Stromal cell of bone marrow (primary cell): ENCODE measurements at regions not wholly inside any gene's neighbourhood (a gene's known extent, or its start where the extent isn't known, plus 50 kb on each side); places are given as distances from the start of the nearest gene placed in this dataset.

Source experiments
- DNase-seq: peaks from one replicate; pipeline ENCODE4 v3.0.0-alpha.2; 2012; ENCODE audit warnings: low read depth

DNA sequence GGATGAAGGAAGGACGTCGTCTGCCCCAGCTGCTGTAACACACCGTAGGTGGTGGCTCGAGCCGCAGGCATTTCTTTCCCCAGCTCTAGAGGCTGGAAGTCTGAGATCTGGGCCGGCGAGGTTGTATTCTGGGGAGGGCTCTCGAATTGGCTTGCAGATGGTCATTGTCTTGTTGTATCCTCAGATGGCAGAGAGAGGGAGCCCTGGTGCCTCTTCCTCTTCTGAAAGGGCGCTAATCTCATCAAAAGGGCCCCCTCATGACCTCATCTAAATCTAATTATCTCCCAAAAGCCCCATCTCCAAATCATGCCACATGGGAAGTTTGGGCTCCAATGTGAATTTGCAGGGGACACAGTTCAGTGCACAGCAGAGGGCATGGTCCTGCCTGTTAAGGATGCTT lies 109.0 kb downstream of the SIK1 start:
- no peak for DNase-seq

DNA sequence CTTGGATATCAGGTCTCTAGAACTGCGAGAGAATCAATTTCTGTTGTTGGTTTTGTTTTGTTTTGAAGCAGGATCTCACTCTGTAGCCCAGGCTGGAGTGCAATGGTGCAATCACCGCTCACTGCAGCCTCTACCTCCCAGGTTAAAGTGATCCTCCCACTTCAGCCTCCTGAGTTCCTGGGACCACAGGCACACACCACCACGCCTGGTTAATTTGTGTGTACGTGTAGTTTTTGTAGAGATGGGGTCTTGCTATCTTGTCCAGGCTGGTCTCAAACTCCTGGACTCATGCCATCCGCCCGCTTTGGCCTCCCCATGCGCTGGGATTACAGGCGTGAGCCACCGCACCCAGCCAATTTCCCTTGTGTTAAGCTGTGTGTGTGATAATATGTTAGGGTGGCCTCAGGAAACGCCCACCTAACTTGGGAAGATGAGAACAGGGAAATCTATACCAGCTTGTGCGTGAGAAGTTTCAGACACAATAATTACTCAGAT lies 109.6 kb downstream of the SIK1 start:
- DNase-seq: no peak

DNA sequence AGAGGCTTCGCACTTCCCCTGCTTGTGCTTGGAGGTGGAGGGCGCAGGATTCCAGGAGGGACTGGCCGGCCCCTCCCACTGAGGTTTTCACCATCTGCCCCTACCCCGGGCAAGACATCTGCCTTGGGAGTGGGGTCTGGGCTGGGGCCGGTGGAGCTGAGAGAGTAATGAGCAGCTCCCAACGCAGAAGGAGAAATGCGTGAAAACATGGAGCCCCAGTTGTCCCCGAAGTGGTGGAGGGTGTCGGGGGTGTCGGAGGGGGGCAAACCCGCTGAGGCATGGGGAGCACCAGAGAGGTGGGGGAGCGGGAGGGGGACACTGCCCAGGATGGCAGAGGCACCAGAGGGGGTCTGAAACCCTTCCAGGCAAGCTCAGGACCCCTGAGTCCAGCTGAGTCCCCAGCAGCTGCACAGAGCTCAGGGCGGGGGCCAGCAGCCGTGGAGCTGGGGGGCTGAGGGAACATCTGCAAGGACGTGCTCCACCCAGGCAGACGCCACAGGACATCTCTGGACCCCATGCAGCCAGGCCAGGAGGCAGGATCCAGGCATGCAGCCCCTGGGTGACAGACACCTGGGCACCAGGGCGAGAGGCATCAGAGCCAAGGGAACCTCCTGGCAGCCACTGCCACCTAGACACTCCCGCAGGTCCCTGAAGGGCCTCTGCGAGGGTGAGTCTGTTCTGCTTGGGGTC lies 110.6 kb downstream of the SIK1 start:
- no peak for DNase-seq

DNA sequence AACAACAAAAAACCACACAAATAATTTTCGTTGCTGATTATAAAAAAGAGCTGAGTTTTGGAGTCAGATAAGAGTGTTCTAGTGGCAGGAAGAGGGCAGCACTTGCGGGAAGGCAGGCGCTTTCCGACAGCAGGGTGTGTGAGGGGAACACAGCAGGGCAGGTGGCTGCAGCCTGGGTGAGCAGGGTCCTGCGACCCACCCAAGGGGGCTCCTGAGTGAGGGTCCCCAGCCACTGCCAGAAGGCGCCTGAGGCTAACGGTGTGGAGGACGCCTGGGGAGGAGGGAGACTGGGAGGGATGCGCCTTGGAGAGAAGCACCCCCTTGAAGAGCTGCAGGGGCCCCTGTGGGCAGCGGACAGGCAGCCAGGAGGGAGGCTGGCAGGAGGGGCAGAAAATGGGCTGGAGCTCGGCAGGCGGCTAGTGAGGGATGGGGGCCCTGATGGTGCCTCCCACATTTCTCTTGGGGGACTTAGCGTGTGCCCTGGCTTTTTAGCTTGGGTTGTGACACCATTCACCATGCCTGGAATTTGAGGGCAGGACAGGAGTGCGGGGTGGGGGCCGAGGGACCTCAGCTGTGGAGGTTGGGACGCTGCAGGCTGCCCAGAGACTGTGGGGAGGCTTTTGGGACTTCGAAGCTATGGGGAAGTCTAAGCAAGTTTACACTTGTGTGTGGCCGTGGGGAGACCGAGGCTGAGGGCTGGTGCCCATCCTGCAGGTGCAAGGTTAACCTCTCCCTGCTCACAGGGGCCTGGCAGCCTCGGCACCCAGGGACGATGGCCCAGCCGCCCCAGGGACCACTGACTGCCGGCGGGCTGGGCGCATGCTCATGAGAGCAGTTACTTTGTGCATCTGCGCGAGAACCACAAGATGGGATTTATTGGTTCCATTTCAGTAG lies 111.4 kb downstream of the SIK1 start:
- DNase-seq: no peak

DNA sequence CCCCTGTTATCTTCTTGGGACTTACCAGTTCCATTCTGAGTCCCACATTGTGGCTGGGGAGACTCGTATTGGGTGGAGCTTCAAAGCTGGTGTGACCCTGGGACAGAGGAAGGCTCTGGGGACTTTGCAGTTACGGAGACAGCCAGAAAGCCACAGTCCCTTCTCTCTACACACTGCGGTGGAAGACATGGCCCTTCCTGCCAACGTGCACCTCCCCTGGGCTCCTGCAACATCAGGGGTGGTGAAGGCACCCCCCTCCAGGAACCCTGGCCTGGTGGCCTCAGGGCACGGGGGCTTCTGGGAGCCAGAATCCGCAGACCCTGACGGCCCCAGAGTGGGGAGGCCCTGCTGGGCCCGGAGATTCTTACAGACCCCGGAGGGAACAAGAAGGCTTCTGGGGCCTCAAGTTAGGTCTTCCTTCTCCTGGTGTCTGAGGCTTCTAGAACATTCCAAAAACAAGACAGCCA lies 113.0 kb downstream of the SIK1 start:
- DNase-seq: no peak

DNA sequence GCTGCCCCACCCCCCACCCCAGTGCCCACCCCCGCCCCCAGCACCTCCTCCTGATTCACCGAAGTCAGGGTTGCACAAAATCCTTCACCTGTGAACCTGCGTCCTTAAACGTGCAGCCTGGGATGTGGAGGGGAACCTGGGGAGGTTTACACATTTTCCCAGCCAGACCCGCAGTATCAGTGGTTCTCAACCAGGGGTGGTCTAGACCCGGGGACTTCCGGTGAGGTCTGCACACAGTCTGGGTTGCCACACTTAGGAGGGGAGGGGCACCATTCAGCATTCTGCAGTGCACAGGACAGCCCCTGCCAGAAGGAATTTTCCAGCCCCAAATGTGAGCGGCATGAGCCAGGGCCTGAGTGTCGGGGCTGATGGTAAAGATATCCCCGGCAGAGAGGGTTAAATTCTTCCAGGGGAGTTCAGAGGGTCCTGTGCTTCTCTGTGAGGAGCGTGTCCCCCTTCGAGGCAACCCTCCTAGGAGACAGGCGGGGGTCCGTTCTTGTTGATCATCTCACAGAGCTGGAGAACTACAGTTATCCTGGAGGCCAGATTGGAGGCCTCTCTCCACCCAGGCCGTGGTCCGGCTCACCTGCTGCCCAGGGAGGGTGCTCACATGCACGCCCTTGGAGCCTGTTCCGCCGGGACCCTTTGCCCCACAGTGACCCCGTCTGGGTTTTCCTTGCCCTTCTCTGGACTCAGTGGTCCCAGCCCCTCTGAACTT lies 113.6 kb downstream of the SIK1 start:
- DNase-seq: no peak

DNA sequence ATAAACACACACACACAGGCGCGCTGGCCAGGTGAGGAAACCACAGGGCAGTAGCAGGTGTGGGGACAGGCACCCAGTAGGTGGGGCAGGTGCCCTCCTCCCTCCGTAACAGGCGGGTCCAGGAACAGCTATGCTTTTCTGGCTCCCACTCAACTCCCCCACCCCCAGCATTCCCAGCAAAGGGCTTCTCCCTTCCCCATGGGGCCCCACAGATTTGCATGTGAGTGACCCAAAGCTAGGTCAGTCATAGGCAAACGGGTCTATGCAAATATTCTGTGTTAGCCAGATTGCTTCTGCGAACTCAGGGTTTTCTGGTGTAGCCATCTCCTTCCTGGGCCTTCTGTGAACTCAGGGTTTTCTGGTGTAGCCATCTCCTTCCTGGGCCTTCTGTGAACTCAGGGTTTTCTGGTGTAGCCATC lies 114.2 kb downstream of the SIK1 start:
- DNase-seq: no peak

DNA sequence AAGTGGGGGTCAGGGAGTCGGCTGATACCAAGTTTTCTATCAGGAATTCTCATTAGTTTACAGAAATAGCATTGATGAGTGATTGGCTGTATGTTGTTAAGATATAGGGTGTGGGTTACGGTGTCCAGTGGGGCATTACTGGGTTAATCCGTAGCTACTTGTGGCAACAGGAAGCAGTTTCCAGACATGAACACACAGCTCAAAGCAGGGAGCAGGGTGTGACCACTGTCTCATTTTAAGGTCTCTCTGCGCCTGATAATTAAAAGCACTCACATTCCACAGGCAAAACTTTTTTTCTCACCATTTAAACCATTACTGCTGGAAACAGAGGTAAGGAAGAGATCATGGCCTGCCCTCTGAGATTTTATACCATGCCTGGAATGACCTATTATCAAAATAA lies 114.9 kb downstream of the SIK1 start:
- no peak for DNase-seq

DNA sequence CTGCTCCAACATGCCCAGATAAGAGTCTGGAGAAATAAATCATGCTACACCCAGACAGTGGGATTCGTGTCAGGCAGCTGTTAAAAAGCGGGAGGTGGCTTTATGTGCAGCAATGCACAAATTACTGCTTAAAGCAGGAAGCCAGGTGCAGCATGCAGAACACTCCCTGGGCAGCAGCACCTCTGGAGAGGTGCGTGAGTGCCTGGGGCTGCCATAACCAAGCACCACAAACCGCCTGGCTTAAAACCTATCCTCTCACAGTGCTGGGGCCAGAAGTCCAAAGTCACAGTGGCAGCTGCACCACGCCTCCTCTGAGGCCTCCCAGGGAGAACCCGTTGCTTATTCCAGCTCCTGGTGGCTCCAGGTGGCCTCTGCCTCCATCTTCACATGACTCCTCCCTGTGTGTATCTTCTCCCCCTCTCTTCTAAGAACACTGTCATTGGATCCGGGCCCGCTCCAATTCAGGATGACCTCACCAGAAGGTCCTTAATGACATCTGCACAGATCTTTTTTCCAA lies 115.6 kb downstream of the SIK1 start:
- no peak for DNase-seq

DNA sequence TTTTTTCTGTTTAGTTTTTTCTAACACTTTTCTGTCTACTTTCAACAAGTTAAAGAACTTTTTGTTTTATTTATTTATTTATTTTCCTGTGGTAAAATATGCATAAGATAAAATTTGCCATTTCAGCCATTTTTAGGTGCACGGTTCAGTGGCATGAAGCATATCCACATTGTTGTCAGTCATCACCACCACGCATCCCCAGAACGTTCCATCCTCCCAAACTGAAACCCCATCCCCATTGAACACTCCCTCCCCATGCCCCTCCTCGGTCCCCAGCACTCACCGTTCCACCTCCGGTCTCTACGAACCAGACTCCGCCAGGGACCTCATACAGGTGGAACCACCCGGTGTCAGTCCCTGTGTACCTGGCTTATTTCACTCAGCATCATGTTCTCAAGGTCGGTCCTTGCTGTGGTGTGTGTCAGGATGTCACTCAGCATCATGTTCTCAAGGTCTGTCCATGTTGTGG lies 118.1 kb downstream of the SIK1 start:
- no peak for DNase-seq

DNA sequence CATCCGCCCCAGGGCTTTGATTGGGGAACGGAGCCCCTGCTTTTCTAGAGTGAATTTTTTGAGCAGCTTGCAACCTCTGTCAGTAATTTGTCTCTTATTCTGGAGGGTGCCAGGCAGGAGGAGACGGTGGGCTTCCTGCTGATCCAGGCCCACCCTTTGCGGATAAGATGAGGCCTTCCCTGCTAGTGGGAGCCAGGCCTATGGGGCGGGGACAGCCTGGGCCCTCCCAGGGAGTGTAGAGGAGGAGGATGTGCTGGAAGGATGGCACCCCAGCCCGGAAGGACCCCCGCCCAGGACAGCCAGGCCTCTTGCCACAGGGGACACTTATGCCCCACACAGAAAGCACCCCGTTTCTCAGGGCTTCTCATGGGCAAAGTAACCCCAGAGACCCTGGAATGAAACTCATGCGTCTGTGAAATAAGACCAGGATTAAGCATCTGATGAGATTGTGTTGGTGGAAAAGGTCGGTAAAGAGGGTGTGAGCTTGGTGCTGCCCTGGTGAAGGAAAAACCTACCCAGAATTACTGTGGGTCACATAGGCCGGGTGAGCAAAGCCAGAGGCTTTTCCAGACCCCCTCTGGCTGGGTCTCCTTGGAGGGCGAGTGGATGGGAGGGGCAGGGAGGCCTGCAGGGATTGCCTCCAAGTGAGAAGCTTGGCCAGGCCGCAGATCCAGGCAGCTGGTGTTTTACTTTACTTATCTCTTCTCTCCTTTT lies 118.7 kb downstream of the SIK1 start:
- no peak for DNase-seq

DNA sequence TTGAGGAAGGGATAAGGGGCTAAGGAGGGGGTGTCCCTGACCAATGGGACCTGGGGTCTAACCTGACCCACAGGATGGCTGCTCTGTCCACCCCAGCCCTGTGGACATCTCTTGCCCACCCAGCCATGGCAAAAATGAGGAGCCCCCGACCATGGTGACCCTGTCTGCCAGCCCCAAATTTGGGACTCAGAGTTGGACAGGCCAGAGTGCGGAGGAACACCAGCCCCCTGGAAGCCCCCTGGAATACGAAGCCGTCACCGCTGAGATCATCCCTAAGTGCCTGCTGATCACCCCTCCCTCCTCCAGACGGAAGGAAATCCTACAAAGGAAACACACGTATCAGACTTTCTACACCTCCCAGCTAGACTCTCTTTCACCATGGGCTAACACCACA lies 119.3 kb downstream of the SIK1 start:
- DNase-seq: no peak

DNA sequence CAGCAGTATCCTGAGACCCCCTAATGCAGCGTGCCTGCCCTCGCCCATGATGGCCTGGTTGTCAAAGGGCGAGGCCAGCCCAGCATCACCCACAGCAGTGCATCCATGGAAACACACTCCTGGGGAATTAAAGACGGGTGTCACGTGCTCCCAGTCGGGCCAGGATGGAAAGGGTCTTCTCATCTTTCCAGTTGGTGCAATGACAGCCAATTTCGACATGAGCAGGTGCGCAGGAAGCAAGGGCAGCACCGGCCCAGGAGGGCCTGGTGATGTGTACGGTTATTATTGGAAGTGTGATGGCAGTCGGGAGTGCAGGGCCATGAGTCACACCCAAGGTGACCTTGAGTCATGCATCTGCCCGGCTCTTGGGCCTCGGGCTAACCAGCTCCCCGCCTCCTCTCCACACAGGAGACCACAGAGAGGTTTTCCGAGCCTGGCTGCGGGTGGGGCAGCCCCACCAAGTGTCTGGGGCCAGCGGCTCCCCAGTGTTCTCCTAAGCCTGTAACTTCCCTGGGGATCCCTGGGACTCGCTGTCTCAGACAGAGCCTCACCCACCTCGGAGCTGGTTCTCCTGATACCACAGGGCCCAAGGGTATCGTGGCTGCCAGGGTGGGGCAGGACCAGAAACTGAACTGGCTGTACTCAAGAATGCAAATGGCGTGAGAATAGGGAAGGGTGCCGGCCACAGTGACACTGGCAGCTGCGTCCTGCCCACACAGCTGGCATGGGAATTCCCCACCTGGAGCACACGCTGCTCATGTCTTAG lies 119.8 kb downstream of the SIK1 start:
- peak; percentile 9 for DNase-seq

DNA sequence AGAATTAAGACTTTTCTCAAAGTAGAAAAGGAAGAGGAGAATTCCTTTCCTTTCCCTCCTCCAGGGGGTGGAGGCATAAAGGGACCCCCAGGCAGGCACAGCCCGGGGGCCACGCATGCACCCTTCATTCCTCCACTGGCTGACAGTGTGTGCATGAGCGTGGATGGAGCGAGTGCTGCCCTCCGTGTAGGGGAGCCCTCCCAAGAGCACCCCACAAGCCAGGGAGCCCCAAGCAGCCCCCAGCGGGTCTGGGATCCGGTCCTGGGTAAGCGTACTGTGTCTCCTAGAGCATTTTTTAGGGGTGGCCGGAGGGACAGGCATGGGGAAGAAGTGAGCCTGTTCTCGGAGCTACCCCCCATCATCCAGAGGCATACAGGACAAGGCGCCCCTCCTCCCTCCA lies 120.5 kb downstream of the SIK1 start:
- DNase-seq: no peak

DNA sequence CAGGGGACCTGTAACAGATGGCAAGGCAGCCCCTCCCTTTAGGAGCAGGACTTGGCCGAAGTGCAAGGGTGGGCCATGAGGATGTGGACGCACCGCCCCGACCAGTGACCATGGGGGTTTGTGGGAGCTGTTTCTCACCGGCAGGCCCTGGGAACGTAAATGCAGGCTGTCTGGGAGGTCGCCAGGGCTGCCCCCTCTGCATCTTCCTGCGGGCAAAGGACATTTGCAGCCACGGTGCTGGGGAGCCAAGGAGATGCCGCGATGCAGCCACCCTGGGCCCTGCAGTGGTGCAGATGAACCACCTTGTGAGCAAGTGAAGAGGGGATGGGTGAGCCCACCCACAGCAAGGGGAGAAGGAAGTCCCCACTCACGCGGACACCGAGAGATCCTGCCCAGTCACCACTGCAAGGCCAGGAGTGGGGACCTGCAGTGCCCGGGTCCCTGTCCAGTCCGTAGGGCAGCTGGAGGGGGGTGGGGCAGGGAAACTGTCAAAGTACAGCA lies 121.1 kb downstream of the SIK1 start:
- DNase-seq: no peak

DNA sequence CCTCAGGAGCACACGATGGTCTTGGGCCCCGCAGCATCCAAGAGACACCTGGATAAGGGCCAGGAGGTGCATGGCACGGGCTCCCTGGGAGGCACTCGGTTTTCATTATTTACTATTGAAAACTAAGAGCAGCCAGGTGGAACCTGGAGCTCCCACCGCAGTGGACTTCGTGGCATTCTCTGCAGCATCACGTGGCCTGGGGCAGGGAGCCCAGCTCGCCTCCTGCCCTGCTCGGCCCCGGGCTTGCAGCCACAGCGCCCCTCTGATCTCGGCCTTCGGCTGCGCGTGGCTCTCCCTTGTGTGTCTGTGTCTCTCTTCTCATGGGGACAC lies 121.6 kb downstream of the SIK1 start:
- no peak for DNase-seq

DNA sequence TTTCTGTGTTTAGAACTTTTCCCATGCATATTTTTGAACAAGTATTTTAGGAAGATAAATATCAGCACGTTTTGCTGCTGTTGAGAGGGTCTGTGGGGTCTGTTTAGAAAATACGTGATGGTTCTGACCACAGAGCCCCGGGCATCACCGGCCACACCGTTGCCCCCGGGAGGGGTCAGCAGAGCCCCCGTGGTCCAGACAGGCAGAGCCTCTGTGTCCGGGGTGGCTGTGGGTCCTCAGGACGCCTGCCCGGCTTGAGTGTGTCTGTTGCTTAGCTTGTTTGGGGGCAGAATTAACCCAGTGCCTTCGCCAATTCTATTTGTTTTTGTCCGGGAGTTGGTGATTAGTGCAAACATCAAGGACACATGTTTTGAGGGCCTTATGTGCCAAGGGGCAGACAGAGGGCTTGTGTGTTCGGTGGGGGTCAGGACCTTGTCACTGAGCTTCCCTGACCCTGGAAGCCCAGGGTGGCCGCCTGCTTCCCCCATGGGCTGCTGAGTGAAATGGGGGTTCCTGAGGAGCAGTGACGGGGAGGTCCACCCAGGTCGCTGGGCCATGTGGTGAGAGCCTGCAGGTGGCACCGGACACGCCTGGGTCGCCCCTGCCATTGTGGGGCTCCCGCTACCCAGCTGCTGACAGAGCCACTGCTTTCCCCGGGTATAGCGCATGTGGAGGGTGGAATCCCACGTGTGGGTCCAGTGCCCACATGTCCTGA lies 122.2 kb downstream of the SIK1 start:
- no peak for DNase-seq

DNA sequence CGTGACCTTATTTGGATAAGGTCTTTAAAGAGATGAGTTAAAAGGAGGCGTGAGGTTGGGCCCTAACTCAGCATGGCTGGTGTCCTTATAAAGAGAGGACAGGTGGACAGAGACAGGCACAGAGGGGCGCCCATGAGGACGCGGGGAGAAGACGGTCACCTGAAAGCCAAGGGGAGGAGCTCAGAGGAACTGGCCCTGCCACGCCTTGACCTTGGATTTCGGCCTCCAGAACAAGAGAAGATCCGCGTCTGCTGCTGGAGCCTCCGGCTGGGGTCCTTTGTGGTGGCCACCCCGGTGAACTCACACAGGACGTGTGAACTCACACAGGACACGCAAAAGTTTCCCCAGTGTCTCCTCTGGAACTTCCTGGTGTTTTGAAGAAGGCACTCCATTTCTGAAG lies 122.7 kb downstream of the SIK1 start:
- no peak for DNase-seq

DNA sequence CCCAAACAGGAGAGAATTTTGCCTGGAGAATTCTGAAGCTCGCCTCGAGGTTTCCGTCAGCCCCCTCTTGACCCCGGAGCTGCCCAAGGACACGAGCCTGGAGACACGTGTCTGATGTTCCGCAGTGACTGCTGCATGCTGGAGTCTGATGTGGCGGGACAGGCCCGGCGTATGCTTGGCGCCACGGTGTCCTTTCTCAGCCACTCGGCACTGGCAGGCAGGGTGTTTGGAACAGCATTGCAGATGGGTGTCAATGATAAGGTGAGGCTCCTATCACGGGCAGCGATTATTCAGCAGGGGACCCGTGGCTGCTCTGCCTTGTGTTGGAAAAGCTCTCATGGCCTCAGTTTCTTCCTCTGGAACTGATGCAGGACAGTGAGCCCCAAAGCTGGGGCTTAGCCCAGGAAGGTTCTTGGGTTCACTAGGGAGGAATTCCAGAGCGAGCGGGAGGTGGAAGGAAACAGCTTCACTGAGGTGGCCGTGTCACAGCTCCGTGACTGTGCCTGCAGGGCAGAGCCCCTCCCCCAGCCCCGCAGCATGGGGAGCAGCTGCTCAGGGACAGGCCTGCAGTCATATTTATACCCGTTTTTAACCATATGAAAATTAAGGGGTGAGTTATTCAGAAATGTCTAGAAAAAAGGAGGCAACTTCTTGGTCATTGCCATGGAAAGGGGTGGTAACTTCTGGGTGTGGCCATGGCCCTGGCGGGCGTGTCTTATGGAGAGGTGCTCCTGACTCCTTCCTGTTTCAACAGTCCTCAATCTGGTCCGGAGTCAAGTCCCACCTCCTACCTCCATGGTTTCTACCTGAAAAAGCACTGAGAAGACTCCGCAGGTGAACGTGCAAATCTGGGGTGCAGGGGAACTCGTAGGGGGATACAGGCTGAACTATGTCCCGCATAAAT lies 123.4 kb downstream of the SIK1 start:
- DNase-seq: no peak
